Choroid plexus epithelial cell (primary cell): ENCODE measurements at regions not wholly inside any gene's neighbourhood (a gene's known extent, or its start where the extent isn't known, plus 50 kb on each side); places are given as distances from the start of the nearest gene placed in this dataset.

Experiments
- DNase-seq: peaks from one replicate; pipeline ENCODE4 v3.0.0-alpha.2; 2010; ENCODE audit warnings: low read depth
- H3K4me3 ChIP-seq: 2 replicates; pipeline ENCODE4 v1.5.1; 2011; ENCODE audit warnings: low read depth, mild to moderate bottlenecking, control low read depth, low read length, moderate library complexity
- CTCF ChIP-seq: conservative IDR thresholded peaks from 2 replicates; pipeline ENCODE4 v1.5.1; 2011; ENCODE audit warnings: low read depth, mild to moderate bottlenecking, control low read depth, inconsistent platforms, low read length, moderate library complexity

DNA sequence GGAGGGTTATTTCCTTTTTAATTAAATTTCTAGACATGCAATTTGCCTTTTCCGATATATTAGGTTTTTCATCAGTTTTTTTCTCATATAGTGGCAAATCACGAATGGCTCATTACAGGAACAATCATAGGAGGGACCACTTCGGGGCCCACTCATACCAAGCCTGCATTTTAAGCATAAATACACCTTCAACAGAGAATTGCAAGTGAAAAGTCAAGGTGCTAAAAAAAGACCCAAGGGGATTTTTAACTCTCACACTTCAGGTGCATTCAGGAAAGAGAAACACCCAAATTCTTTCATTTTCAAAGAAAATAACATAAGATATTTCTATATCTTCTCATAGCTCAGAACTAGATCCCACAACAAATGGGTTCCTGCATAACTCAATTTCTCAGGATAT is 979.6 kb upstream of the NR2F2 start:
- no peak for DNase-seq
- no peak for TF ChIP-seq CTCF
- no peak overlapping the region for H3K4me3 ChIP-seq

DNA sequence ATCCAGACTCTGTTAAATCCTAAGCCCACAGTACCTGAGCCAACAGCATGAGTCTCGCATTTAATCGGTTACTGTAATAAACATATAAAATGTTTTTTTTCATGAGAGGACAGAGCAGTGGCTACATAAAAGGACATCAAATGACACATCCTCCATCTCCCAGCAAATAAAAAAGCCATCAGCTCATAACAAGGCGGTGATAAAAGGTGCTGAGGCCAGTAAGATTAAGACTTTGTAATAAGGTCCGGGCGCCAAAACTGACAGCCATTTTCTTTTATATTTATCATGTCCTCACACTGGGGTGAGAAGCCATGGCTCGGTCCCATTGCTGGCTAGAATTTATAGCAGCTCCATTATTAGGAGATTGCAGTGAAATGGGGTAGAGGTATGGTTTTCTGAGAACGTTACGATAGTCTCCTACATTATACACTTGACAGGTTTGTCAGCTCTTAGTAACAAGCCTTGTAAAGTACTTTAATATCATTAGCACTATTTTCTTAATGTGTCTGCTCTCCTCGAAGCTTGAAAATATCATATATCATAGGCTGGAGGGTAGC is 977.8 kb upstream of the NR2F2 start:
- DNase-seq: no peak
- no peak overlapping the region for H3K4me3 ChIP-seq
- no peak for TF ChIP-seq CTCF

DNA sequence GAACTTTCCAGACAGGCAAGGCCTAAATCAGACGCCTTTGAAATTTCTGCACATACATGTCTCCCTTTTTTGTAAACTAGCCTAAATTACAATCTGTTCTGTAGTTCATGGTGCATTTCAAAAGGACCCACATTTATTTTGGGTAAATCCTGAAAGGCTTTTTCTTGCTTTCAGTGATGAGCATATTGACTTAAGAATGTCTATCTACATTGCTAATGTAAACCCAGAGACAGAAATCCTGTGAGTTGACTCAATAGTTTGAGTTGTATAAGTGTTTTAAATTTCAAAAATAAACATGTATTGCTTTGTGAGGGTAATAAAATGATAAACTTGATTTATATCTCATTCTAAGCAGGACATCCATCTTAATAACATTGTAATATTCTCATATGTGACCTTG is 977.0 kb upstream of the NR2F2 start:
- no peak for DNase-seq
- TF ChIP-seq CTCF: no peak
- H3K4me3 ChIP-seq: no peak overlapping the region

- no peak for DNase-seq
- no peak overlapping the region for H3K4me3 ChIP-seq
- TF ChIP-seq CTCF: no peak
These were observed 970.5 kb upstream of the NR2F2 start for GRCh38 chr15:95359966-95360365.

DNA sequence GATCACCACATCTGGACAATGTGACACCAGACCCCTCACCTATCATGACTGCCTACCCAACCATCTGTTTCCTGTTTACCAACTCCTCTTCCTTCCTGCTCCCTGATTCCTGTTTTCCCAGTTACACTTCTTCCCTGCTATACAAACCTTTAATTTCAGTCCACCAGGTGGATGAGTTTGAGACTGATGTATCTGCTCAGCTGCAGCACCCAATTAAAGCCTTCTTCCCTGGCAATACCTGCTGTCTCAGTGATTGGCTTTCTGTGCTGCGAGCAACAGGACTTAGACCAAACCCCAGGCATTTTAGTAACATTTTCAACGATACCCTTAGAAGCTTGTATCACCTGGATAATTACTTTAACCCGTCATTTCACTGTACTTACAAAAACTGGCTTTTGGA is 968.2 kb upstream of the NR2F2 start:
- TF ChIP-seq CTCF: no peak
- DNase-seq: no peak
- no peak overlapping the region for H3K4me3 ChIP-seq

GRCh38 chr15:95363646-95364045 is 966.9 kb upstream of the NR2F2 start:
- no peak overlapping the region for H3K4me3 ChIP-seq
- no peak for TF ChIP-seq CTCF
- peak; percentile 47 for DNase-seq

DNA sequence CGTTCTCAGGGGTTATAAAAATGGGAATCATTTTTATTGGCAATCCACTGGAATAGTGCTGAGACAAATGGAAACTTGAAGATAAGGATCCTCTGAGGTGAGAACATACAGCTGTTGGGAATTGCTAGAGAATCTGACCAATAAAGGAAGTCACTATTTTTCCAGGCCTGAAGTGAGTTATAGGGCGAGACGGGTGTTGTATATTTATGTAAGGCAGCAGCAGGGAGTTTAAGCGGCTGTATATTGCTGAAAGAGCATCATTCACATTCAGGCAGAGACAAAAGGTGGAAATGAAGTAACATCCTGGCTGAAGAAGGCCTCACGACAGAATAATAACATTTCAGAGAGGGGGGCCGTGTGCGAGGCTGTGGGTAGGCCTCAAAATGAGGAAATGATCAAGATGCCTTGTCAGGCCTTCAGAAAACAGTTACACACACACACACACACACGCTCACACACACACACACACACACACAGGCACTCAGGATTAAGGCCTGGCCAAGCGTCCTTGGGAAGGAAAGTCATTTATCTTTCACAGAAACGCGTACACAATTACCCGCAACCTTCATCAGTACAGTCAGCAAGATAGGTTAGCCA is 964.9 kb upstream of the NR2F2 start:
- TF ChIP-seq CTCF: no peak
- DNase-seq: peak; percentile 85
- H3K4me3 ChIP-seq: no peak overlapping the region
